B cell (primary cell): ENCODE measurements at regions not wholly inside any gene's neighbourhood (a gene's known extent, or its start where the extent isn't known, plus 50 kb on each side); places are given as distances from the start of the nearest gene placed in this dataset.

Source experiments
- ATAC-seq: fragments of 200-7000 bp; cut with Tn5 transposase; one replicate; pipeline ENCODE4 v1.10.0; 2021; ENCODE audit warnings: low read depth, mild to moderate bottlenecking, moderate number of reproducible peaks, moderate library complexity
- CTCF ChIA-PET: fragments of 350-600 bp; sonication (Branson Sonifier 250); formaldehyde crosslinking; loops from one replicate; lab custom pipeline; 2021; ENCODE audit warnings: antibody characterized with exemption, inconsistent platforms; lab: Charles Lee
- POLR2A ChIA-PET: fragments of 350-600 bp; sonication (Branson Sonifier 250); formaldehyde crosslinking; loops from one replicate; lab custom pipeline; 2021; ENCODE audit warnings: antibody characterized with exemption; lab: Charles Lee
- DNase-seq: peaks from one replicate; pipeline ENCODE4 v3.0.0; 2013
- H2AFZ ChIP-seq: 2 replicates; pipeline ENCODE4 v1.6.1; 2012; ENCODE audit warnings: mild to moderate bottlenecking, low read depth, low read length; ENCODE audit not compliant: insufficient read depth, poor library complexity, severe bottlenecking
- H3K27ac ChIP-seq, 2 donors: 1 replicate in 1 of 2; 2 replicates in 1 of 2; pipeline ENCODE4 v1.5.1; 2012 to 2013; ENCODE audit warnings: low read length in 2 of 2, mild to moderate bottlenecking in 2 of 2, moderate library complexity in 1 of 2
- H3K27me3 ChIP-seq, 4 experiments: fragments of 200-600 bp in 1 of 4; sonication (generic) in 1 of 4; replicated peaks in 1 of 4; 1 replicate in 2 of 4; 2 replicates in 2 of 4; pipeline versions ENCODE4 v1.6.1 to v1.7.0; 2013 to 2016; ENCODE audit warnings: low read length in 3 of 4, mild to moderate bottlenecking in 2 of 4, mixed read lengths in 1 of 4, moderate library complexity in 1 of 4; ENCODE audit not compliant: insufficient read depth in 4 of 4, control insufficient read depth in 3 of 4; ENCODE audit errors: control extremely low read depth in 1 of 4
- H3K36me3 ChIP-seq, 2 experiments: replicated peaks in 1 of 2; 1 replicate in 1 of 2; 2 replicates in 1 of 2; pipeline versions ENCODE4 v1.6.1 to v1.7.1; 2013; ENCODE audit warnings: low read length in 1 of 2; ENCODE audit not compliant: insufficient read depth in 2 of 2, control insufficient read depth in 1 of 2; ENCODE audit errors: control extremely low read depth in 1 of 2, extremely low read depth in 1 of 2
- H3K4me1 ChIP-seq, 2 donors: fragments of 200-600 bp in 1 of 2; sonication (generic) in 1 of 2; 1 replicate in 1 of 2; 2 replicates in 1 of 2; pipeline versions ENCODE4 v1.5.1 to v1.6.1; 2013 to 2017; ENCODE audit warnings: low read length in 2 of 2; ENCODE audit not compliant: control insufficient read depth in 2 of 2, insufficient read depth in 2 of 2
- H3K4me2 ChIP-seq: replicated peaks from 2 replicates; pipeline ENCODE3; 2012; ENCODE audit warnings: mild to moderate bottlenecking, low read depth, low read length; ENCODE audit not compliant: poor library complexity, severe bottlenecking
- H3K4me3 ChIP-seq, 5 experiments: fragments of 200-600 bp in 1 of 5; sonication (generic) in 1 of 5; 1 replicate in 3 of 5; 2 replicates in 2 of 5; pipeline versions ENCODE4 v1.5.1 to v1.7.0; 2011 to 2016; ENCODE audit warnings: low read length in 4 of 5, mild to moderate bottlenecking in 4 of 5, low read depth in 2 of 5, control low read depth in 1 of 5, moderate library complexity in 1 of 5; ENCODE audit not compliant: insufficient read depth in 1 of 5; ENCODE audit errors: control extremely low read depth in 1 of 5, extremely low read depth in 1 of 5
- H3K79me2 ChIP-seq: fragments of 200-600 bp; sonication (generic); one replicate; pipeline ENCODE4 v1.6.0; 2016; ENCODE audit warnings: low read length; ENCODE audit not compliant: control insufficient read depth, insufficient read depth
- H3K9ac ChIP-seq: fragments of 200-600 bp; sonication (generic); 2 replicates; pipeline ENCODE4 v1.6.1; 2017; ENCODE audit warnings: mild to moderate bottlenecking, low read length, moderate library complexity
- H3K9me3 ChIP-seq, 3 donors: one replicate each; pipeline versions ENCODE4 v1.6.1 to v1.7.1; 2013; ENCODE audit warnings: low read length in 2 of 3; ENCODE audit not compliant: control insufficient read depth in 2 of 3, insufficient read depth in 1 of 3; ENCODE audit errors: control extremely low read depth in 1 of 3
- H4K20me1 ChIP-seq: 2 replicates; pipeline ENCODE4 v1.6.0; 2012; ENCODE audit warnings: mild to moderate bottlenecking, low read length; ENCODE audit not compliant: insufficient read depth, control insufficient read depth, poor library complexity, severe bottlenecking
- H3K27ac Mint-ChIP-seq: one replicate; pipeline ENCODE4 v1.8.0; 2021; ENCODE audit warnings: mixed read lengths
- H3K27me3 Mint-ChIP-seq: one replicate; pipeline ENCODE4 v1.8.0; 2021; ENCODE audit warnings: mixed read lengths
- H3K4me1 Mint-ChIP-seq: one replicate; pipeline ENCODE4 v1.8.0; 2021; ENCODE audit warnings: mixed read lengths
- H3K4me3 Mint-ChIP-seq: one replicate; pipeline ENCODE4 v1.8.0; 2021; ENCODE audit warnings: mixed read lengths
- H3K9me3 Mint-ChIP-seq: one replicate; pipeline ENCODE4 v1.8.0; 2022; ENCODE audit warnings: mixed read lengths; ENCODE audit not compliant: insufficient read depth
- EZH2 ChIP-seq: IDR thresholded peaks from 2 replicates; pipeline ENCODE4 v1.6.1; 2012; ENCODE audit warnings: borderline replicate concordance, low read depth, mild to moderate bottlenecking, moderate library complexity, low read length; ENCODE audit not compliant: insufficient read depth, poor library complexity, severe bottlenecking
- WGBS: methylation state at CpG from one replicate; pipeline ENCODE4 v1.1.5; 2013; ENCODE audit warnings: missing lambda C conversion rate; ENCODE audit not compliant: insufficient coverage; 5-methylcytosine and 5-hydroxymethylcytosine counted together
- intact Hi-C: fragments of 100-400 bp; cut with micrococcal nuclease; formaldehyde crosslinking; loops from one replicate; pipeline ENCODE4 v1.10.0; 2022
- TF ChIP-seq, protein P1 (sequence below): fragments of 200-600 bp; IDR thresholded peaks from one replicate; pipeline ENCODE4 v1.8.0; 2022; ENCODE audit warnings: antibody characterized with exemption, mild to moderate bottlenecking

DNA sequence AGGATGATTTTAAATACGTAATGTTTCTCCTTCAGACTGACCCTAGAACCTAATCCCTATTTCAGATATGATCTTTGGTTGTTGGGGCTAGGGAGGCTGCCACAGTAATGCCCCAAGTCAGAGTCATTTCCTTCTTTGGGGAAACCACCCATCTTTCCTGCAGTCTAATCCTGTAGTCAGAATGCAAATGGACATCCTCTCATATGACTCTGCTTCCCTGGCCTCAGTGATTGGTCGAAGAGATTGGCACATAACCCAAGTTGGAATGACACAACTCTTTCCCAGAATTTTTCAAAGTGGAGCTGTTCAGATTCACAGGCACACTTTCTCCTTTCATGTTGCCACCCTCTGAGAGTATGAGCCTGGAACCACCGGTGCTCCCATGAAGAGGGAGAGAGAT, 58.8 kb upstream of the ZNF644 start:
- peaks cover 3% of the 10 kb centered on the region for H3K4me1 Mint-ChIP-seq

GRCh38 chr1:91078859-91079258, 57.0 kb upstream of the ZNF644 start:
- DNase-seq, result no peak
- no peak for ATAC-seq
- Histone ChIP-seq H2AFZ (no peak overlapping the region), H3K4me3 (no peak overlapping the region), H3K9ac (no peak overlapping the region), H3K4me2 (no peak overlapping the region), H4K20me1 (no peaks in the 10 kb centered on the region), H3K4me1 (no peaks in the 10 kb centered on the region), H3K36me3 (no peaks in the 10 kb centered on the region), H3K27me3 (no peaks in the 10 kb centered on the region), H3K27ac (no peak overlapping the region), H3K79me2 (no peaks in the 10 kb centered on the region), H3K9me3 (peaks cover 0 to 4% (median 0%) of the 10 kb centered on the region in 3 donors)
- Mint-ChIP-seq H3K9me3 (no peaks in the 10 kb centered on the region), H3K4me1 (peaks cover 3% of the 10 kb centered on the region), H3K4me3 (no peak overlapping the region), H3K27me3 (no peaks in the 10 kb centered on the region), H3K27ac (no peak overlapping the region)
- intact Hi-C loops, result no loop called here
- TF ChIP-seq, protein P1, sequence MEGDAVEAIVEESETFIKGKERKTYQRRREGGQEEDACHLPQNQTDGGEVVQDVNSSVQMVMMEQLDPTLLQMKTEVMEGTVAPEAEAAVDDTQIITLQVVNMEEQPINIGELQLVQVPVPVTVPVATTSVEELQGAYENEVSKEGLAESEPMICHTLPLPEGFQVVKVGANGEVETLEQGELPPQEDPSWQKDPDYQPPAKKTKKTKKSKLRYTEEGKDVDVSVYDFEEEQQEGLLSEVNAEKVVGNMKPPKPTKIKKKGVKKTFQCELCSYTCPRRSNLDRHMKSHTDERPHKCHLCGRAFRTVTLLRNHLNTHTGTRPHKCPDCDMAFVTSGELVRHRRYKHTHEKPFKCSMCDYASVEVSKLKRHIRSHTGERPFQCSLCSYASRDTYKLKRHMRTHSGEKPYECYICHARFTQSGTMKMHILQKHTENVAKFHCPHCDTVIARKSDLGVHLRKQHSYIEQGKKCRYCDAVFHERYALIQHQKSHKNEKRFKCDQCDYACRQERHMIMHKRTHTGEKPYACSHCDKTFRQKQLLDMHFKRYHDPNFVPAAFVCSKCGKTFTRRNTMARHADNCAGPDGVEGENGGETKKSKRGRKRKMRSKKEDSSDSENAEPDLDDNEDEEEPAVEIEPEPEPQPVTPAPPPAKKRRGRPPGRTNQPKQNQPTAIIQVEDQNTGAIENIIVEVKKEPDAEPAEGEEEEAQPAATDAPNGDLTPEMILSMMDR, result no peak
- TF ChIP-seq EZH2, result no peak
- ChIA-PET POLR2A (no interaction called here), CTCF (no interaction called here)
- no CpG with 5 or more reads among the region's 13 CpGs for WGBS

More for the DNA sequence above, 58.8 kb upstream of the ZNF644 start:
- H3K27me3 ChIP-seq, result no peaks in the 10 kb centered on the region
- no peak overlapping the region for H3K4me2 ChIP-seq
- ChIA-PET POLR2A (no interaction called here), CTCF (no interaction called here)
- no peaks in the 10 kb centered on the region for H3K36me3 ChIP-seq
- H3K79me2 ChIP-seq, result no peaks in the 10 kb centered on the region
- no peak for DNase-seq
- no peak overlapping the region for H3K27ac ChIP-seq
- Mint-ChIP-seq H3K9me3 (no peaks in the 10 kb centered on the region), H3K27me3 (no peaks in the 10 kb centered on the region), H3K27ac (no peak overlapping the region), H3K4me3 (no peak overlapping the region)
- H3K9me3 ChIP-seq, result no peaks in the 10 kb centered on the region
- TF ChIP-seq EZH2, result no peak
- ATAC-seq, result no peak
- no peaks in the 10 kb centered on the region for H3K4me1 ChIP-seq
- no peak overlapping the region for H3K9ac ChIP-seq
- no peak overlapping the region for H2AFZ ChIP-seq
- no peak overlapping the region for H3K4me3 ChIP-seq
- H4K20me1 ChIP-seq, result no peaks in the 10 kb centered on the region
- intact Hi-C loops, result no loop called here
- 71% methylated on average over 1 of the region's 3 CpGs for WGBS
